ENCODE measurements at regions not wholly inside any gene's neighbourhood (a gene's known extent, or its start where the extent isn't known, plus 50 kb on each side); places are given as distances from the start of the nearest gene placed in this dataset.

- no peak overlapping the region for H3K27ac ChIP-seq
- TF ChIP-seq CTCF (conservative IDR thresholded peaks at IDR 0.05), result peak; percentile 97
- TF ChIP-seq ZFX (IDR thresholded peaks at IDR 0.05), result no peak
Observed at GRCh38 chr1:34597877-34598514, 156.9 kb upstream of the GJB5 start.

- H3K27ac ChIP-seq, result no peak overlapping the region
- TF ChIP-seq CTCF (conservative IDR thresholded peaks at IDR 0.05) (no peak), ZFX (IDR thresholded peaks at IDR 0.05) (no peak)
Observed at GRCh38 chr1:34602907-34603306, 151.9 kb upstream of the GJB5 start.

DNA sequence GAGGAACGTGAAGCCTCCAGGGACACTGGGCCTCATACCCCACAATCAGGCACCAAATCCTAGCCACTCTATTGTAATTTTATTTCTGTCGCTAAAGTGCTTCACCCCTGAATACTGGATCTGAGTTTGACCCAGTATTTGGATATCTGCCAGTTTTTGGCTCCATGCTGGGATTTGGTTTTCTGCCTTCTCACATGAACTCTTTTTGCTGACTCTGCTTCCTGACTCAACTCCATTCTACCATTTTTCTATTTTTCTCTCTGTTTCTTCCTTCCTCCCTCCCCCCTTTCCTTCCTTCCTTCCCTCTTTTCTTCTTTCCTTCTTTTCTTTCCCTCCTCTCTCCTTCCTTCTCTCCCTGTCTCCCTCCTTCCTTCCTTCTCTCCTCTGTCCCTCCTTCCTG, 151.3 kb upstream of the GJB5 start:
- no peak for TF ChIP-seq ZFX (IDR thresholded peaks at IDR 0.05)
- H3K27ac ChIP-seq, result no peak overlapping the region

DNA sequence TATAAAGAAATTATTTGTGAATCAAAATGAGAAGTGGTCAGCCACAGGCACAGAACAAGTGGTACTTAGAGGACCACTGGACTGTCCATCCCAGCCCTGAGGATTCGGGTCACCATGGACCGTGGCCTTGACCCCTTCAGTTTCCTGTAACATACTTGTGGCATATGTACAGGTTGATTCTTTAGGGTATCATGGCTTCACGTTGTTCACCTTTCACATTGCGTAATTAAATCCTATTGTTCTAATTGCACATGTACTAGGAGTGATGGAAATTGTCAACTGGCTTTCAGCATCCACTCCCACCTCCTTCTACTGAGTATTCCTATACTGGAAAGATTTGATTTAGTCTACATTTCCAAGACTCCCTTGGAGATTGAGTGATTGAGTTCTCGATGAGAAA, 148.3 kb upstream of the GJB5 start:
- TF ChIP-seq CTCF (conservative IDR thresholded peaks at IDR 0.05) (no peak), ZFX (IDR thresholded peaks at IDR 0.05) (no peak)
- H3K27ac ChIP-seq, result no peak overlapping the region

GRCh38 chr1:34610063-34610462, 144.8 kb upstream of the GJB5 start:
- no peak for TF ChIP-seq ZFX (IDR thresholded peaks at IDR 0.05)
- TF ChIP-seq CTCF (conservative IDR thresholded peaks at IDR 0.05), result no peak
- H3K27ac ChIP-seq, result no peak overlapping the region

DNA sequence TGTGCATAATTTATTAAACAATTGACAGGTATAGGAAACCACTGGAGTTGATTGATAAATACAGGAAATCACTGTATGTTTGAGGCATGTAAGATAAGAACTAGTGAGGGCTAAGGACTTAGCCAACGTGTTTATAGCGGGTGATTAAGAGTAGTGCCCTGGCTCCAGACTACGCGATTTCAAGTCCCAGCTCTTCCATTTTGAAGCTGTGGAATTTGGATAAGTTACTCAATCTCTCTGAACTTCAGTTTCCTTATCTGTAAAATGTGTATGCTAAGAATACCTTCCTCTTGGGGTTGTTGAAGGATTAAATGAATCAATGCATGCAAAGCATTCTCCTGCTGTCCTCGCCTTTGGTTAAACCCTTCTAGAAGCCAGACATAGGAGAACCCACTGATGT, 143.3 kb upstream of the GJB5 start:
- TF ChIP-seq CTCF (conservative IDR thresholded peaks at IDR 0.05), result no peak
- no peak for TF ChIP-seq ZFX (IDR thresholded peaks at IDR 0.05)
- H3K27ac ChIP-seq, result no peak overlapping the region

DNA sequence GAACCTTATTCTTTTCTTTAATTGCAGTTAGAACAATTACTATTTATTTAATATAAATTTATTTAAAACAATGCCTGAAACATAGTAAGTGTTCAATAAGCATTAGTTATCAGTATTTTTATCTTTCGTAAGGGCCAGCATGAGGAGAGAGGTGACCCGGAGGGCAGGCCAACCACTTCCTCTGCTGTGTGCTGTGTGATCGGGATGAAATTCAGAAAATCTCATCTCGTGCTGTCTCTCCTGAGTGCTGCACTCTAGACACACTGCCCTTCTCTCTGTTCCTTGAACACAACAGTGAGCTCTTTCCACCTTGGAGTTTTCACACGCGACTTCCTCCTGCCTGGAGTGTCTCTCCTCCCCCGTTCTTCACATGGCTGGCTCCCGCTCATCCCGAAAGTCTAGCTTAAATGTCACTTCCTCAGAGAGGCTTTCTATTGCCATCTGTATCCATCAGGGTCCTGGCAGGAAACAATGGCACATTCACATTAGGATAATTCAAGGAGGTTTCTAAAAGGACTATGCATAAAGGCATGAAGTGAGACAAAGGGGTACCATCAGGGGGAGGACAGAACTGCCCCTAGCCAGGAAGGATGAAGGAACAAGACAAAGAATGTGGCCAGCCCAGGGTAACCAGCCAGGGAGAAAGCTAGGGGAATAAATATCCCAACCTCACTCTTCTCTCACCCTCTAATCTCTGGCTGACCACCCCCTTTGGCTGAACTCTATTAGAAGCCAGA, 142.6 kb upstream of the GJB5 start:
- no peak overlapping the region for H3K27ac ChIP-seq
- TF ChIP-seq CTCF (conservative IDR thresholded peaks at IDR 0.05) (no peak), ZFX (IDR thresholded peaks at IDR 0.05) (no peak)
